ENCODE measurements at regions not wholly inside any gene's neighbourhood (a gene's known extent, or its start where the extent isn't known, plus 50 kb on each side); places are given as distances from the start of the nearest gene placed in this dataset.

GRCh38 chr1:166221316-166221715, 54.5 kb upstream of the FAM78B start:
- DNase-seq (ENCODE audit: low read depth) = no peak

- no peak for DNase-seq (ENCODE audit: low read depth)
Measured at GRCh38 chr1:166233750-166234366, 67.1 kb upstream of the FAM78B start.

GRCh38 chr1:166235728-166236127, 68.9 kb upstream of the FAM78B start:
- DNase-seq (ENCODE audit: low read depth) = no peak

DNA sequence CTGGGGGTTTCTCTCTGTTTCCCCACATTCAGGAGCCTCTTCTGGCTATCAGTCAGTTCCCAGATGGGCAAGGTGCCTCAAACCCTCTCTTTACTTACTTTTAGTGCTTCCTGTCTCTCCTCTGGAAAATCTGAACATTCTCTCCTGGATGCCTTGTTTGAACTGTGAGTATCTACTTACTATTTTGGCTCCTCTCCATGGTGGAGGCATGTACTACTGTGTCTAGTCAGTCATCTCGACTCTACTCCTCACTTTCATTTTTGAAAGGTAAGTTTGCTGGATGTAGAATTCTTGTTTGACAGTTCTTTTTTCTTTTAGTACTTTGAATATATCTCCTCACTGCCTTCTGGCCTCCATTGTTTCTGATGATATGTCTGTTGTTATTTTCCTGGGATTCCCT, 70.9 kb upstream of the FAM78B start:
- no peak for DNase-seq (ENCODE audit: low read depth)

GRCh38 chr1:166253076-166253779, 86.4 kb upstream of the FAM78B start:
- no peak for DNase-seq (ENCODE audit: low read depth)

GRCh38 chr1:166258017-166258416, 91.2 kb upstream of the FAM78B start:
- no peak for DNase-seq (ENCODE audit: low read depth)

DNA sequence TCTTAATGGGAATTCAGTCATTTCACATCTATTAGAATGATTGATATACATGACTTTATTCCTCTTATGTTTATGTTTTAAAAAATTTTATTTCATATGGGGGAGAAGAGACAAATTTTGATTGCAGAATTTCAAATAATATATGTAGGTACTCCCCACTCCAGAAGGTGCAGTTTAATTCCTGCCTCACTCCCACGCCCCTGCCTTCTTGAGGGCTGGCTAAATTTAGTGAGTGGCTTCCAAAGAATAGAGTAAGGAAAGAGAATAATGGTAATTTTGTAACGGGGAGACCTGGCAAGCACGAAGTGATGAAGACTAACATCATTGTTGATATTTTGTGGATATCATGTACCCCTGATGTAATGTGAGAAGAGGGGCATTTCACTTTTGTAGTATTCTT, 94.7 kb upstream of the FAM78B start:
- DNase-seq (ENCODE audit: low read depth) = no peak

DNA sequence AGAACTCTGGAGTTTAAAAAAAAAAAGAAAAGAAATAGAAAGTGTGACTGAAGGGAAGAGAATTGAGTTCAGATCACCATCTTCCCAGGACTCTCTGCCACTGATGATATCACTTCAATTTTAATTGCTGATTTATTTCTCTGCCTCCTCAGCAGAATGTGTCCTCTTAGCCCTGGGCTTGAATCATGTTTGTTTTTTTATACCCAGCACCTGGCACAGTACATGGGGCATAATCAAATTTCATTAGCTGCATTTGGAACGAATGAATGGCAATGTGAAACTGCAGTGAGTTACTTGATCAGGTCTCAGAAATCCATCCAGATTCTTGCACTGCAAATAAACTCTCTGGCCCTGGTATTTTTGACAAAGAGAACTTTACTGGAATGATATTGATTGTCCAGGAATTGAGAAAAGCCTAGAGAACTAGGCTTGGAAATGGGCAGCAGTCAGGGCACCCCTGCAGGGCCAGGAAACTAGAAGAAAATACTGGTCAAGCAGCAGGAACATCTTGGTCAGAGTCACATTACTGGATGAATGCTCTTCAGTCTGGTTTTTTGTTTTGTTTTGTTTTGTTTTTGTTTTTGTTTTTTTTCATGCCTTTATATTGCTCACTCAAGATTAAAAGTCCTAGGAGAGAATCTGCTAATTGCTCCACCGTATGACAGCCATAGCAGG, 103.8 kb upstream of the FAM78B start:
- no peak for DNase-seq (ENCODE audit: low read depth)

- no peak for DNase-seq (ENCODE audit: low read depth)
Measured at GRCh38 chr1:166271151-166271538, 104.3 kb upstream of the FAM78B start.

- no peak for DNase-seq (ENCODE audit: low read depth)
Measured at GRCh38 chr1:166272155-166272554, 105.4 kb upstream of the FAM78B start.

DNA sequence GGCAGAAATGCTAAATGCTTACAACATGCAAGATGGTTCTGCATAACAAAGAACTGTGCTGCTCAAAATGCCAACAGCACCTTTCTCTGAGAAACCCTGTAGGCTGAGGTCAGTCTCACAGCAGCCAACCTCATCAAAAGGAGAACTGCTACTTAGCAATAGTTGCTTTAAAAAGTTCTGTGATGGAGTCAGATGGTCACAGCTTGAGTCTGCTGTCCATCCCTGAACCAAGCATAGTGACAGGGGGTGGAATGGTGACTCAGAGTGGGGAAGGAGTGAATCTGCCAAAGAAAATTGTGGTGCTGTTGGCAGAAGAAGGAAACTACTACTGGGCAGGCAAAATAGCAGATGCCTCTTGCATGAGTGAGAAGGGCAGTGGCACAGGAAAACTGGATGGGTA, 106.0 kb upstream of the FAM78B start:
- DNase-seq (ENCODE audit: low read depth) = peak; percentile 24

GRCh38 chr1:166273618-166274017, 106.8 kb upstream of the FAM78B start:
- DNase-seq (ENCODE audit: low read depth) = no peak

- no peak for DNase-seq (ENCODE audit: low read depth)
Measured at GRCh38 chr1:166282391-166283137, 115.8 kb upstream of the FAM78B start.

- DNase-seq (ENCODE audit: low read depth) = no peak
Measured at GRCh38 chr1:166283190-166283589, 116.4 kb upstream of the FAM78B start.

DNA sequence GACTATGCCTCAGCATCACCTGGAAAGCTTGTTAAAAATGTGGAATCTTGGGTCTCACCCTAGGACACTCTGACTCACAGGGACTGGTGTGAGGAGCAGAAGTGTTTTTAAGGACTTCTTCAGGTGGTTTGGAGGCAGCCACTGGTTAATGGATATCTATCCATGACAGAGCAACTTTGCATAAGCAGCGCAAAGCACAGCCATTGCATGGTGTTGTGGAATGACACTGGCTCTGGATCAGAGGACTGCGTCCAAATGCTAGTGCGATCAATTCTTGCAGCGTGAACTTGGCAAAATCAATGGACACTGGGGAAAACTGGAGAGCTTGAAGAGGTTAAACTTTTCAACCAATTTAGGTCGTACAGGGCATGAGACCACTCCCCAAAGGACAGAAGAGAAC, 116.8 kb upstream of the FAM78B start:
- DNase-seq (ENCODE audit: low read depth) = no peak

GRCh38 chr1:166289309-166290050, 122.7 kb upstream of the FAM78B start:
- no peak for DNase-seq (ENCODE audit: low read depth)

- DNase-seq (ENCODE audit: low read depth) = no peak
Measured at GRCh38 chr1:166295656-166296055, 128.9 kb upstream of the FAM78B start.

- DNase-seq (ENCODE audit: low read depth) = no peak
Measured at GRCh38 chr1:166297993-166298392, 131.2 kb upstream of the FAM78B start.

GRCh38 chr1:166300767-166301166, 134.0 kb upstream of the FAM78B start:
- DNase-seq (ENCODE audit: low read depth) = no peak

DNA sequence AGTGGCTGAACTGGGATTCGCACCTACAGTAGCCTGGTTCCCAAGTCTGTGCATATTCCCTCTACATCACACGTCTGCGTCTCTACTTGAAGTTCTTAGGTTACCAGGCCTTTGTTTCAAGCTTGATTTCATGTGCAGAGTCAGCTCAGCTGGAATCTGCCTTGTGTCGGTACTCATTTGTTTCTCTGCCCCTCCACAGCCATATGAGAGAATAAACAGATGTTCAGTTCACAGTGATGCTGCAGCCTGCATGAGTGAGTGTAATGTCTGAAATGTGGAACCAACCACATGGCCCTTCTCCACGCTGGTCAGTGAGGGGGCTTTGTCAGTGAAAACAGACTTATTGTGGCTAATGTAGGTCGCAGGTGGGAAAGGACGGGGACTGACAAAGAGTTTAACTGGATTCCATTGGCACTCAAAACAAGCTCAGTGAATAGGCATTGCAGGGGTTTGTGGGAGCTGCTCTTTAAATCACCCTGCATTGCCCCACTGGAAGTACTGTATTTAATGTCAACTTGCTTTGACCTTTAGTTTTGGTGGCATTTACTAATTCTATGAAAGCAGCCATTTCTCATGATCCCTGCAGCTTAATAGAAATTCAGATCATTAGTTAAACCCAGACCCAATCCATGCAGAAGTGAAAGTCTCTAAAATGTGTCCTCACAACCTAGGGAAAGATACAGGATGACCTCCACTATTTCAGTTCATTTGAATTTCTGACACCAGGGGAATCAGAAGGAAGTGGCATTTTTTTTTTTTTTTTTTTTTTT, 136.4 kb upstream of the FAM78B start:
- no peak for DNase-seq (ENCODE audit: low read depth)

DNA sequence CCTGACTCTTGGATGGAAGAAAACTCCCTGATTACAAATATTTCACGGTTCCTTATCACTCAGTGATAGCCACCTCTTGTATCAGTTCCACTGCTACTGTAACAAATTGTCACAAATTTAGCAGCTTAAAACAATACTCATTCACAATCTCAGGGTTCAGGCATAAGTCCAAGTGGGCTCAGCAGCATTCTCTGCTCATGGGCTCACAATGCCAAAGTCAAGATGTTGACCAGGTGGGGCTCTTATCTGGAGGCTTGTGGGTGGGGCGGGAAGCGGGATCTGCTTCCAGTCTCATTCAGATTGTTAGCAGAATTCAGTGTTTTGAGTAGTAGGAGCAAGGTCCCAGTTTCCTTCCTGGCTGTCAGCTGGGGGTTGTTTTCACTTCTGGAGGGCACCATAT, 137.3 kb upstream of the FAM78B start:
- DNase-seq (ENCODE audit: low read depth) = no peak

Measured in RPMI7951 (cell line).